GM18909 (cell line): ENCODE measurements at regions not wholly inside any gene's neighbourhood (a gene's known extent, or its start where the extent isn't known, plus 50 kb on each side); places are given as distances from the start of the nearest gene placed in this dataset.

Experiments used
- ATAC-seq: cut with Tn5 transposase; IDR thresholded peaks from one replicate; pipeline ENCODE4 v1.9.1; 2021; ENCODE audit warnings: mild to moderate bottlenecking; ENCODE audit not compliant: unreplicated experiment, poor library complexity

- no peak for ATAC-seq
Observed at GRCh38 chr11:15575409-15575808, 460.7 kb downstream of the INSC start.

DNA sequence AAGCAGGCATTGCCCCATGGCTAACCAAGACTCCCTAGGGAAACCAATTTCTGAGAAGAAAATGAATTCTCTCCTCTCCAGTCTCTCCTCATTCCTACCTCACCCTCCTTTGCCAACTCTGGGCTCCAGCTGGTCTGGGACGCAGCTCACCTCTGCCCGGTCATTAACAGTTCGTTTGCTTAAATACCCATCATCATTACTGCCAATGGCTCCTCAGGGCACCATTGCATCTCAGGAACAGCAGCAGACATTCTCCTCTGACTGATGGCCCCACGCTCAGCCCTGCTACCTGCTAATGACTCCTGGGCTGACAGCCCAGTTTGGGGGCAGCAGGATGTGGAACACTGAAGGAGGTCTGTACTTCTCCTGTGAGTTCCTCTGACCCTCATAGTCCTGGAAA, 462.0 kb downstream of the INSC start:
- no peak for ATAC-seq

DNA sequence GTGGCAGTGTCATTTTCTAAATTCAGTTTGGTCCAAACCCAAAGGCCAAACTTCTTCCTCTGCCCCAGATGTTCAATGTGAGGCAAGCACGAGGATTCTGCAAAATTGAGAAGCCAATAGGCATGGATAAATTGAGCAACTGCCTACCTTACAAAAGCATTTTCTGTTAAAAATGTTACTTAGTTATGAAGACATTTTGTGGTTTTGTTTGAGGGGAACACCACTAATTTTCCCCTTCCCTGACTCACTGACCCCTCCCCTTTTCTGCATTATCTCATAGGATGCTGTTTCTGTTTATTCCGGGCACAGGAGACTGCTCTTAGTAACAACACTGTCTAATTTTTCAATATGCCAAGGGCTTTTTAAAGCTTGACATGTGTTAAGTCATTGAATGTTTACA, 462.8 kb downstream of the INSC start:
- no peak for ATAC-seq

- no peak for ATAC-seq
Observed at GRCh38 chr11:15579287-15580001, 464.7 kb downstream of the INSC start.

DNA sequence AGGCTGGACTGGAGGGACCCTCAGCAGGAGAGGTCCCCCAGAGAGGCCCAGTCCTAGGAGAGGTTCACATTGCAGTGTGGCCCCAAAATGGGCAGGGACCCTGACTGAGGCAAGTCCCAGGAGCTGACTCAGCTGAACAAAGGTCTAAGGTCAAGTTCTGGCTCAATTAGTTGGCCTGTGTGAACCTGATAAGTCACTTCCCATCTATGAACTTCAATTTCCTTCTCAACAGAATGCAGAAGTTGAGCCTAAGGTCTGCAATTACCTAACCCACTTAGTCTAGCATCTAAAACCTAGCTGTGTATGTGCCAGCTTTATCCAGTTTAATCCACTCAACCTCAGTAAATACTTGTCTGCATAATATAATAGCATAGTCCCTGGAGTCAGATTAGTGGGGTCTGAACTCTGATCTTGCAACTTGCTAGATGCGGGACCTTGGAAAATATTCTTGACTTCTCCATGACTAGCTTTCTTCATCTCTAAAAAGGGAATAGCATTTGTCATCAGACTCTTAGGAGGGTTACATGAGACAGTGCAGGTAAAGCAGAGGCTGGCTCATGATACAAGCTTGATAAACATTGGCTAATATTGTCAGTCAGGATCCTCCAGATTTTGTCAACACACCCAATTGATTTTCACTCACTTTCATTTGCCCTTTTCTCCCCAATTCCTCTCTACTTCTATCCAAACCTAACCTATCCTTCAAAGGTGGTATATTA, 465.5 kb downstream of the INSC start:
- no peak for ATAC-seq

- ATAC-seq, result no peak
Observed at GRCh38 chr11:15580775-15581095, 466.0 kb downstream of the INSC start.

- ATAC-seq, result no peak
Observed at GRCh38 chr11:15584158-15584557, 469.4 kb downstream of the INSC start.

GRCh38 chr11:15585602-15586331, 471.0 kb downstream of the INSC start:
- ATAC-seq, result no peak

GRCh38 chr11:15586741-15587473, 472.2 kb downstream of the INSC start:
- ATAC-seq, result no peak

DNA sequence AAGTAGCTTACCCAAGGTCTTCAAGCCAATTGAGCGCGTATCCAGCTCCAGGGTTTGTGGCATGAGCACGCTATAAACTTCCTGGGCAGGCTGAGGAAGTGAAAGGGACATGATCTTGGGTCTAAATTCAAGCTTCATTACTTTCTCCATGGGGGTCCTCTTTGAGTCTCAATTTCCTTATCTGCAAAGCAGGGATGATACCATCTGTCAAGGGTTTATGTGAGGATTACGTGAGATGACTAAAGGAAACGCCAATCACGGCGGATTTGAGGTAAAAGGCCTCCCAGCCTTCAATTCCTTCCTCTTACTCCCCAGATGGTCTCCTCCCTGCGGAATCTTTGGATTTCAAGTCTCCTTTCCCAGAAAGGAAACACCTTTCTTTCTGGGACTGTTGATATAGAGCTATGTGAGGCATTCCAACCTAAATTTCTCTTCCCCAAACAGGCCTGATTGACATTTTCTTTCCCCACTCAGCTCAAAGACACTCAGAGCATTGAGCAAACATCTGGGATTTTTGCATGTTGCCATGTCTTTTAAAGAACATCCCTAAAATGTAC, 474.4 kb downstream of the INSC start:
- ATAC-seq, result no peak

DNA sequence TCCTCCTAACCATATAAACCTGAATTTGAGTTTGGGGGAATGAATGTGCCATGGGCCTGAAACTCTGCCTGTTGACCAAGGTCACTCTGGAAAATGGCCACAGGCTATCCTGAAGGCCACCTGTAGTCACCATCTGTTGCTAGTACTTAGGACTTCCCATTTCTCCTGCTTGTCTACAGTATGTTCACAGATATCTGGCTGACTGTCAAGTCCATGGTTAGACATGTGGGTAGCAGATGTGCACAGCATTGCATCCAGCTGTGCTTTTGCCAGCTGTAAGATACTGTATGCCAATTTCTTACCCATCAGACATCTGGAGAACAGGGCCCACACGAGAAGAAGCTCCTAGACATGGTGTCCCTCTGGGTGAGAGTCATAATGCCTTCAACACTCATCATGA, 475.4 kb downstream of the INSC start:
- ATAC-seq, result no peak

- ATAC-seq, result no peak
Observed at GRCh38 chr11:15591112-15591537, 476.4 kb downstream of the INSC start.

GRCh38 chr11:15594607-15595006, 479.9 kb downstream of the INSC start:
- ATAC-seq, result no peak

- ATAC-seq, result no peak
Observed at GRCh38 chr11:15599376-15599775, 484.7 kb downstream of the INSC start.

DNA sequence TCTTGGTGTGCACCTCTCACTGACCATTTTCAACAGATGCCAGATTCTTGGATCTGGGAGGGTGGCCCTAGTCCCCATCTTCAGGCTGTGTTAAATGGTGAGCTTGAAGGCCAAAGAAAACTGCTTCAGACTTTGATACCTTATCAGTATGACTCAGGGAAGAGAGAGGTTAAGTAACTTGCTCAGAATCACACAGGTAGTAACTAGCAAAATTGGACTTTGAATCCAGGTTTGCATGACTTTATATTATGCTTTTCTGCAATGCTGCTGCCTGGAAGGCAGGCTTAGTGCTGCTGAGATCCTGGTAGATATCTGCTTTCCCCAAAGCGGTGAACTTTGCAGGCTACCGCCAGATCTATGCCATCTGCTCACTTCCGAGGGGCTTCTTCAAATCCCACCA, 487.3 kb downstream of the INSC start:
- no peak for ATAC-seq

DNA sequence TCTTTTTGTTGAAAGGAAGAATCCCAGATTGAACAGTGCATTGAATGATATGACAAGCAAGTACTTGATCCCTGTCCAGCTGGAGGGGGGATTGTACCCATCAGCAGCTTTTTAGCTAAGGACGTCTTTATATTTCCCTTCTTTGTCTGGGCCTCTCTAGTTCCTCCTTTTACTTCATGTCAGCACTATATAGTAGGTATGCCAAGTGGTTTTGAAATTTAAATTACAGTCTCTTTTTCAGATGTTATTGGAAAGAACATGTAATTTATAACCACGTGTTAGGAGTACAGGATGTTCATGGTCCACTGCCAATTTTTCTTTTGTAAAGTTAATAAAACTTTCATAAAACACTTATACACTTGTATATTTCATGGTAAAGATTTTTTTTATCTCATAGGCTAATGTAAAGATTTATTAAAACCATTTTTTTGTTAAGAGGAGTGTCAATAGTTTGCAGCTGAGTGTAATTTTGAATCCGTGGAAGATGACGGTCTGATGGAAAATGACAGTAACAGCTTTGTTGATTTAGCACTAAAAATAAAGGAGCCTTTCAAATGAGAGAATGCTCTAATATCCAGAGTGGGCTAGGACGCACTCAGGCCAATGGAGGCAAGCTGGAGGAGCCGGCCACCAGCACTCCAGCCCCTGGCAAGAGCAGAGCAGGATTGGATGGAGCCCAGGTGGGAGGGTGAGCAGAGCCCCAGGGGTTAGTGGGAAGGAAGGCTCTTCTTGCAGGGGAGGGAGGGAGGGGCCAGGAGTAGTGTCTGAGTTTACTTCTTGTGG, 488.3 kb downstream of the INSC start:
- ATAC-seq, result no peak

DNA sequence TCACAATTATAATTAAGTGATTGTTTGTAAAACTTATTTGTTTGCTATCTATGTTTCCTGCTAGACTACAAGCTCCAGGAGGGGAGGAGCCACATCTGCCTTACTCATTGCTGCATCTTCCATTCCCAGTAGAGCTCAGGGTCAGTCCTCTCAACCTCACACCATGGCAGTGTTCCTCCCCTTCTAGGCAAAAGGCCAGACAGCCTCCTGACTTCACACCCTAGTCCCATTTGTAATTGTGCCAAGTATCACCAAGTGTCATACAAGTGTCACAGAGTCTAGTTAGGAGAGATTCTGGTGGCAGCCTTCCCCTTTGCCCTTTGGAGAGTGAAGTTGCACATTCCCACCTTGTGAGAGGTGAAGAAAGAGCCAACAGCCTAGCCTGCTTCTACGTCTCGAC, 490.4 kb downstream of the INSC start:
- ATAC-seq, result no peak

DNA sequence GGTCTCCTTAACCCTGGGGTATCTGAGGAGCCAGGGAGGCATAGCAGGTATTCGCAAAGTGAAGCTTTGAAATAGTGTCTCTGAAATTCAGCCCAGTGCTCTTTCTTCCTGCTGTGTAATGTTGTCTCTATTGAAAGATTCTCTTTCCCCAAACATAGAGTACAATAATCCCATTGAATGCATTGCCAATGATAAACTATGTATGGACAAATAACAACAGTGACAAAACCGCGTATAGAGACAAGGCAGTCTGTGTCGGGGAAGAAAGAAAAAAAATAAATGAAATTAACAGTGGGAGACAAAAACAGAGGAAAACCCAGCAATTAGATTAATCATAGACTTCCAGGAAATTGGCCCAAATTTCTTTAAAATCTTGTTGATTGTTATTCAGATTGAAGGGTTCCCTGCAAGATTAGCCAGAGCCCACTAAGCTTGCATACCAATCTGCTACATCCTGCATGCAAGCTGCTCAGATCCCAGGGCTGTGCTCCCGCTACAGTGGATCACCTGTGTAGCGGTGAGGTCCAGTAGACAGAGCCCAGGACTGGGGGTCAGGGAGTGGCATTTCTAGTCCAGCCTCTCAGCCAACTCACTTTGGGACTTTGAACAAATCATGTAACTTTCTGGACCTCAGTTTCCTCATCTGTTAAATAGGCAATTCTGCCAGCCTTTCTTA, 492.8 kb downstream of the INSC start:
- ATAC-seq, result no peak

DNA sequence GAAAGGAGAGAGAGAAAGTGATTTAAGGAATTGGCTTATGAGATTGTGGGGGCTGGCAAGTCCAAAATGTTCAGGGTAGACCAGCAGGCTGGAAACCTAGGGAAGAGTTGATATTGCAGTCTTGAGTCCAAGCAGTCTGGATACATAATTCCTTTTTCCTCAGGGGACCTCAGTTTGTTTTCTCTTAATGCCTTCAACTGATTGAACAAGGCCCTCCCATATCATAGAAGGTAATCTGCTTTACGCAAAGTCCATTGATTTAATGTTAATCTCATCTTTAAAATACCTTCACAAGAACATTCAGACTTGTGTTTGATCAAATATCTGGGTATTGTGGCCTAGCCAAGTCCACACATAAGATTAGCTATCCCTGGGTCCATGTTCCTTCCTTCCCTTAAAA, 494.7 kb downstream of the INSC start:
- ATAC-seq, result no peak
